Endothelial cell of umbilical vein (primary cell): ENCODE measurements at regions not wholly inside any gene's neighbourhood (a gene's known extent, or its start where the extent isn't known, plus 50 kb on each side); places are given as distances from the start of the nearest gene placed in this dataset.

Experiments used
- BruUV-seq: library from RNA; stranded (reverse); fragments of 400-500 nt; replicated peaks from 2 replicates; lab custom pipeline; 2021; lab: Mats Ljungman, UMichigan
- CTCF ChIA-PET: fragments of 300-600, 350-600 bp; sonication (Branson Sonifier 250); formaldehyde crosslinking; loops from one replicate; lab custom pipeline; 2021; ENCODE audit warnings: antibody characterized with exemption, inconsistent platforms; lab: Charles Lee
- POLR2A ChIA-PET: fragments of 300-600, 350-600 bp; sonication (Branson Sonifier 250); formaldehyde crosslinking; loops from one replicate; lab custom pipeline; 2021; ENCODE audit warnings: antibody characterized with exemption, inconsistent platforms; lab: Charles Lee
- DNase-seq: peaks from one replicate; pipeline ENCODE4 v3.0.0-alpha.2; 2011; ENCODE audit warnings: low read depth, low spot score
- FAIRE-seq: peaks from 2 replicates; lab custom pipeline; 2011; peaks lifted over from hg19 to GRCh38; lab: Jason Lieb, UNC
- H2AFZ ChIP-seq: 2 replicates; pipeline ENCODE4 v1.6.0; 2012; ENCODE audit warnings: low read depth, low read length, control low read depth, inconsistent platforms
- H3K27ac ChIP-seq: 2 replicates; pipeline ENCODE4 v1.5.1; 2011; ENCODE audit warnings: low read depth, mild to moderate bottlenecking, control low read depth, low read length, moderate library complexity; ENCODE audit not compliant: insufficient read depth
- H3K27me3 ChIP-seq, 2 experiments: 2 replicates each; pipeline versions ENCODE4 v1.6.0 to v1.6.1; 2011; ENCODE audit warnings: low read length in 2 of 2, mixed read lengths in 1 of 2; ENCODE audit not compliant: control insufficient read depth in 2 of 2, insufficient read depth in 2 of 2
- H3K36me3 ChIP-seq, 2 experiments: 2 replicates in 1 of 2; 3 replicates in 1 of 2; pipeline ENCODE4 v1.5.1; 2011; ENCODE audit warnings: low read length in 2 of 2, mild to moderate bottlenecking in 1 of 2, moderate library complexity in 1 of 2; ENCODE audit not compliant: control insufficient read depth in 2 of 2, insufficient read depth in 2 of 2; ENCODE audit errors: extremely low read depth in 1 of 2
- H3K4me1 ChIP-seq: 3 replicates; pipeline ENCODE4 v1.5.1; 2011; ENCODE audit warnings: mild to moderate bottlenecking, low read length; ENCODE audit not compliant: control insufficient read depth, insufficient read depth; ENCODE audit errors: extremely low read depth
- H3K4me2 ChIP-seq: 2 replicates; pipeline ENCODE4 v1.6.1; 2011; ENCODE audit warnings: low read length, control low read depth, mixed read lengths; ENCODE audit not compliant: insufficient read depth
- H3K4me3 ChIP-seq, 3 experiments: fragments of 200-600 bp in 1 of 3; sonication (generic), shearing (Covaris generic) in 1 of 3; replicated peaks in 1 of 3; 2 replicates each; pipeline ENCODE4 v1.5.1; 2011 to 2016; ENCODE audit warnings: control low read depth in 3 of 3, low read length in 3 of 3, mild to moderate bottlenecking in 2 of 3, inconsistent platforms in 1 of 3, low read depth in 1 of 3, moderate library complexity in 1 of 3; ENCODE audit not compliant: insufficient read depth in 1 of 3
- H3K79me2 ChIP-seq: 2 replicates; pipeline ENCODE4 v1.6.0; 2012; ENCODE audit warnings: low read length, inconsistent platforms; ENCODE audit not compliant: control insufficient read depth, insufficient read depth
- H3K9ac ChIP-seq: replicated peaks from 2 replicates; pipeline ENCODE3; 2011; ENCODE audit warnings: low read length, control low read depth; ENCODE audit not compliant: insufficient read depth; ENCODE audit errors: extremely low read depth
- H3K9me1 ChIP-seq: replicated peaks from 3 replicates; pipeline ENCODE4 v1.6.0; 2011; ENCODE audit warnings: mild to moderate bottlenecking, low read length; ENCODE audit not compliant: control insufficient read depth, insufficient read depth; ENCODE audit errors: extremely low read depth
- H3K9me3 ChIP-seq: replicated peaks from 2 replicates; pipeline ENCODE4 v1.5.1; 2012; ENCODE audit warnings: low read length, inconsistent platforms; ENCODE audit not compliant: control insufficient read depth, insufficient read depth
- H4K20me1 ChIP-seq: replicated peaks from 2 replicates; pipeline ENCODE3; 2011; ENCODE audit warnings: mild to moderate bottlenecking, low read length; ENCODE audit not compliant: control insufficient read depth, insufficient read depth; ENCODE audit errors: extremely low read depth
- CTCF ChIP-seq, 2 donors: IDR thresholded peaks; 1 replicate in 1 of 2; 2 replicates in 1 of 2; pipeline ENCODE4 v1.5.1; 2011; ENCODE audit warnings: low read length in 2 of 2, mild to moderate bottlenecking in 2 of 2, moderate library complexity in 2 of 2, control low read depth in 1 of 2, inconsistent platforms in 1 of 2, low read depth in 1 of 2; ENCODE audit not compliant: insufficient read depth in 1 of 2; ENCODE audit errors: extremely low read depth in 1 of 2
- EZH2 ChIP-seq: IDR thresholded peaks from 2 replicates; pipeline ENCODE4 v1.6.1; 2012; ENCODE audit warnings: borderline replicate concordance, low read depth, mild to moderate bottlenecking, moderate library complexity, low read length, inconsistent platforms; ENCODE audit not compliant: severe bottlenecking
- FOS ChIP-seq: IDR thresholded peaks from 2 replicates; pipeline ENCODE4 v1.6.1; 2011; ENCODE audit warnings: mild to moderate bottlenecking, low read length, moderate library complexity, borderline replicate concordance; ENCODE audit not compliant: insufficient read depth
- GATA2 ChIP-seq: IDR thresholded peaks from 2 replicates; pipeline ENCODE4 v1.7.0; 2011; ENCODE audit warnings: low read depth, mild to moderate bottlenecking, moderate library complexity, mixed read lengths, low read length; ENCODE audit not compliant: insufficient read length, insufficient read depth
- JUN ChIP-seq: IDR thresholded peaks from 2 replicates; pipeline ENCODE4 v1.6.1; 2011; ENCODE audit warnings: borderline replicate concordance, low read depth; ENCODE audit not compliant: insufficient read length, insufficient read depth
- MAX ChIP-seq: IDR thresholded peaks from 2 replicates; pipeline ENCODE4 v1.6.1; 2011; ENCODE audit not compliant: insufficient read depth, insufficient read length
- MYC ChIP-seq: IDR thresholded peaks from one replicate; pipeline ENCODE4 v1.6.1; 2011; ENCODE audit warnings: mild to moderate bottlenecking, low read depth, low read length
- POLR2A ChIP-seq: IDR thresholded peaks from 2 replicates; pipeline ENCODE4 v1.6.1; 2012; ENCODE audit warnings: low read depth, mild to moderate bottlenecking, control low read depth, low read length
- POLR2AphosphoS5 ChIP-seq: IDR thresholded peaks from 2 replicates; pipeline ENCODE4 v1.6.1; 2012; ENCODE audit warnings: low read depth, mild to moderate bottlenecking, control low read depth, low read length, moderate library complexity; ENCODE audit not compliant: insufficient read depth
- dilution Hi-C: fragments of 300-500 bp; cut with MboI; formaldehyde crosslinking; loops from one replicate; pipeline ENCODE4 v1.15.0; 2019; ENCODE audit warnings: low sequenced_read_pairs; ENCODE audit not compliant: extremely low pct_ligation_motif_present
- intact Hi-C: fragments of 100-400 bp; cut with micrococcal nuclease; formaldehyde crosslinking; loops from one replicate; pipeline ENCODE4 v1.10.0; 2022

GRCh38 chr6:92160226-92160625 lies 1259.1 kb downstream of the EPHA7 start:
- TF ChIP-seq GATA2, result no peak
- no peak for TF ChIP-seq JUN
- TF ChIP-seq MAX, result no peak
- TF ChIP-seq FOS, result no peak
- no peak for TF ChIP-seq POLR2A
- TF ChIP-seq MYC, result no peak
- no peak for TF ChIP-seq EZH2
- no peak for TF ChIP-seq POLR2AphosphoS5
- no peak for TF ChIP-seq CTCF (IDR thresholded peaks at IDR 0.05; ENCODE audit: extremely low read depth in 1 of 2, insufficient read depth in 1 of 2, low read depth in 1 of 2, low read length in 2 of 2)

More at GRCh38 chr6:92160226-92160625, 1259.1 kb downstream of the EPHA7 start:
- H3K9me3 ChIP-seq, result no peaks in the 10 kb centered on the region
- no peaks in the 10 kb centered on the region for H3K4me1 ChIP-seq
- ChIA-PET CTCF (no interaction called here), POLR2A (no interaction called here)
- dilution Hi-C loops (no loop called here), intact Hi-C loops (no loop called here)
- H3K4me3 ChIP-seq, result no peak overlapping the region
- FAIRE-seq (no peak), DNase-seq (no peak)
- H3K9me1 ChIP-seq, result no peaks in the 10 kb centered on the region
- no peaks in the 10 kb centered on the region for H3K79me2 ChIP-seq
- no peak overlapping the region for H2AFZ ChIP-seq
- H4K20me1 ChIP-seq, result no peaks in the 10 kb centered on the region
- no TSS peak for BruUV-seq
- H3K9ac ChIP-seq, result no peak overlapping the region
- no peaks in the 10 kb centered on the region for H3K27me3 ChIP-seq
- no peaks in the 10 kb centered on the region for H3K36me3 ChIP-seq
- H3K27ac ChIP-seq, result no peak overlapping the region
- no peak overlapping the region for H3K4me2 ChIP-seq
